Spinal cord (tissue), 9 donors: ENCODE measurements at regions not wholly inside any gene's neighbourhood (a gene's known extent, or its start where the extent isn't known, plus 50 kb on each side); places are given as distances from the start of the nearest gene placed in this dataset.
"Not testable (repeated sequence)": the region's sequence is repeated elsewhere in the genome, so short reads cannot be mapped to it uniquely, and the experiment has no call there.

ENCODE experiments used
- DNase-seq, 6 donors: peaks; one replicate each; pipeline versions ENCODE4 v3.0.0 to v3.0.0-alpha.2; 2013 to 2015; ENCODE audit warnings: low spot score in 6 of 6, low read depth in 4 of 6
- H3K27ac ChIP-seq: one replicate; pipeline ENCODE4 v1.5.1; 2013; ENCODE audit warnings: low read depth, low read length, control low read depth
- H3K27me3 ChIP-seq: one replicate; pipeline ENCODE4 v1.6.1; 2013; ENCODE audit warnings: low read length; ENCODE audit not compliant: control insufficient read depth, insufficient read depth
- H3K36me3 ChIP-seq: one replicate; pipeline ENCODE4 v1.6.1; 2013; ENCODE audit warnings: low read length; ENCODE audit not compliant: control insufficient read depth, insufficient read depth
- H3K4me1 ChIP-seq: one replicate; pipeline ENCODE4 v1.6.1; 2013; ENCODE audit warnings: low read length; ENCODE audit not compliant: control insufficient read depth, insufficient read depth
- H3K4me3 ChIP-seq: one replicate; pipeline ENCODE4 v1.5.1; 2013; ENCODE audit warnings: low read depth, low read length, control low read depth
- H3K9me3 ChIP-seq: one replicate; pipeline ENCODE4 v1.6.1; 2013; ENCODE audit warnings: low read length; ENCODE audit not compliant: control insufficient read depth, insufficient read depth
- WGBS: methylation state at CpG from one replicate; pipeline ENCODE4 v1.1.5; 2013; ENCODE audit warnings: missing lambda C conversion rate; ENCODE audit not compliant: insufficient coverage; 5-methylcytosine and 5-hydroxymethylcytosine counted together
- donor health status: healthy.

DNA sequence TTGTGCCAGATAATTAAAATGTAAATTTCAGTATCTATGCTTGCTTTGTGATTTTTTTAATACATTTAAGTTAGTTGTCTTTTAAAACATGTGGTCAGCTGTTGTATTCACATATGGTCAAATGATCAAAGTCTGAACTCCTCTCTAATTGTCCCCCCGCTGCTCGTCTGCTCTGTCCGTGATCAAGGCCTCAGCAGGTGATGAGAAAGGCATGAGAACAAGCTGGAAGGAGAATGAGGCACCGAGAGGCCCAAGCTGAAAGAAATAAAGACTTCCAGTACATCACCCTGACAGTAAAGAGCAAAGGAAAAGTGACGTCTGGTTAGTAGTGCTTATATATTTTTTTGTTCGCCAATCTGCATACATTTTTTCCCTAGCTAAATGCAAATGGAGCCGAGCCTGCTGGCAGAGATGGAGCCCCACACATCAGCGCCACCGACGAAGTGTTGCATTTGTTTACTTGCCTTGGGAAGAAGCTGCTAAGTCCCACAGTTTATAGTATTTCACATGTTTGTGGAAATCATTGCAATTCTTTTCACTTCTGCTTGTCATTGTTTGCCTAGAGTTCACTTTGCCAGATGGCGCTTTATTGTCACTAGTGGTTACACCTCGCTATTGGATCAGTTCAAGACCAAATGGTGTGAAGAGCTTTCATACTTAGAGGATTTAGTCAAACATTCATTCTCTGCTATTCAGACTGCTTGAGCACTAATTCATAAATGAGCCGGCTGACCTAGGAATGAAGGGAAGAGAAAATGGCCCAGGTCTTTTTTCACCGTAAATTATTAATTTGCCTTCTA is 181.5 kb downstream of the ZIC3 start:
- Histone ChIP-seq H3K4me1 (no peaks in the 10 kb centered on the region), H3K36me3 (no peaks in the 10 kb centered on the region), H3K4me3 (no peak overlapping the region), H3K9me3 (no peaks in the 10 kb centered on the region), H3K27me3 (no peaks in the 10 kb centered on the region), H3K27ac (no peak overlapping the region)
- no CpG with 5 or more reads among the region's 14 CpGs for WGBS
- DNase-seq: peak in 2 of 6 donors; percentile 47 to 65

DNA sequence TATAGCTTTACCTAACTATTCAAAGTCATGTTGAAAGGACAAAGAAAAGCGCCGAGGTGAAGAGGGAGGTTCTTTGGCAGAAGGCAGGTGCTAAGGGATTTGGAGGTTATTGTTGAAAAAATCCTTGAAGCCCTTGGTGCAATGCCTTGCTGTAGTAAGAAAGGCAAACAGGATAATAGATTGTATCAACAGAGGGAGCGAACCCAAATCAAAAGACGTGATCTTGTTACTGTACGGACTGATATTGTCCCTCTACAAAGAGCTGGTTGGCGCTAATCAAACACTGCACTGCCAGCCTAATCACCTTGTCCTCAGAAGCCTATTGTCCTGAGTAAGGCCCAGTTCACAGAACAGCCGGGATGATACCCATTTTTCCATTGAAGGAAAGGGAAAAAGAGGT is 182.9 kb downstream of the ZIC3 start:
- Histone ChIP-seq H3K27ac (no peak overlapping the region), H3K9me3 (no peaks in the 10 kb centered on the region)

DNA sequence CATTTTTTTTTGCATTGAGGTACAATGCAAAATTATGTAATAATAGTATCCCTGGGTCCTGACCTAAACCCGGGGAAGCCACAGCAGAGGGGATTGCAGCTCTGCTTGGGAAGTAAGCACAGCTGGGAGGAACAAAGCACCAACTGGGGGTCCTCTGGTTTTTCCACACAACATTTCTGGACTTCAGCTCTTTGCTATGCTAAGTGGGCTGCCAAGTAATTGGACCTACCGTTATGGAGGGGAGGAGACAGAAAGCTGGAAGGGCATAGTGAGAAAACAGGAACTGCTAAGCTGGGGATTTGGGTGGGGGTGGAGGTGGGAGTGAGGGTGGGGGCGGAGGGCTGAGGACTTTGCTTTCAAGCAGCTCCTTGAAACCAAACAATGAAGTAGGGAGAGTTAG is 183.3 kb downstream of the ZIC3 start:
- no peaks in the 10 kb centered on the region for H3K36me3 ChIP-seq
- DNase-seq: peak in 1 of 6 donors; percentile 17
- H3K4me1 ChIP-seq: no peaks in the 10 kb centered on the region
- H3K9me3 ChIP-seq: no peaks in the 10 kb centered on the region
- WGBS: no CpG with 5 or more reads among the region's 3 CpGs
- no peaks in the 10 kb centered on the region for H3K27me3 ChIP-seq
- H3K4me3 ChIP-seq: no peak overlapping the region
- H3K27ac ChIP-seq: no peak overlapping the region

More for the DNA sequence above, 182.9 kb downstream of the ZIC3 start:
- no peaks in the 10 kb centered on the region for H3K27me3 ChIP-seq
- 37% methylated on average over 5 of the region's 7 CpGs for WGBS
- H3K4me1 ChIP-seq: no peaks in the 10 kb centered on the region
- no peak for DNase-seq
- H3K4me3 ChIP-seq: no peak overlapping the region
- no peaks in the 10 kb centered on the region for H3K36me3 ChIP-seq

DNA sequence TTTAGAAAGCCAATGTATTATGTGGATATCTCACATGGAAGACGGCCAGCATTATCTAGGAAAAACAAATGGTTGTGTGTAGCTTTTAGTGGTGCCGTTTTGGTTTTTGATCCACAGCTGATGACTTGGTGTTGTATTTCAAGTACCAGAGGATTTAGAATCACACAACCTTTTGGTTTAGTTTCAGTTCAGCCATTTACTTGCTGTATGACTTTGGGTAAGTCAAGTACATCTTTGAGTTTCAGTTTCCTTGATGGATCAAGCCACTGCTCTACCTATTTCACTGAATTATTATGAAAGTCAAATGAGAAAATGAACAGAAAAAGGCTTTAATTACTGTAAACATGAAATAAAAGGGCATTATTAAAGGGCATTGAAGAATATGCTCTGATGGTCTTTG is 205.6 kb downstream of the ZIC3 start:
- Histone ChIP-seq H3K36me3 (no peaks in the 10 kb centered on the region), H3K9me3 (peaks cover 4% of the 10 kb centered on the region), H3K27ac (no peak overlapping the region), H3K4me3 (no peak overlapping the region), H3K27me3 (no peaks in the 10 kb centered on the region), H3K4me1 (no peaks in the 10 kb centered on the region)
- WGBS: 100% methylated on average over 1 of the region's 2 CpGs
- no peak for DNase-seq

DNA sequence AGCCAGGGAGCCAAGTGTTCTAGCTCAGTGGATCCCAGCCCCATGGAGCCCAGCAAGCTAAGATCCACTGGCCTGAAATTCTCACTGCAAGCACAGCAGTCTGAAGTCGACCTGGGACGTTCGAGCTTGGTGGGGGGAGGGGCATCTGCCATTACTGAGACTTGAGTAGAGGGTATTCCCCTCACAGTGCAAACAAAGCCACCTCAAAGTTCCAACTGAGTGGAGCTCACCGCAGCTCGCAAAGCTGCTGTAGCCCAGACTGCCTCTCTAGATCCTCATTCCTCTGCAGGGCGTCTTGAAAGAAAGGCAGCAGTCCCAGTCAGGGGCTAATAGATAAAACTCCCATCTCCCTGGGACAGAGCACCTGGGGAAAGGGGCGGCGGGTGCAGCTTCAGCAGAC is 226.3 kb downstream of the ZIC3 start:
- H3K4me1 ChIP-seq: no peaks in the 10 kb centered on the region
- WGBS: 68% methylated on average over 5 of the region's 8 CpGs
- H3K27ac ChIP-seq: no peak overlapping the region
- H3K9me3 ChIP-seq: no peaks in the 10 kb centered on the region
- H3K36me3 ChIP-seq: no peaks in the 10 kb centered on the region
- no peak overlapping the region for H3K4me3 ChIP-seq
- no peaks in the 10 kb centered on the region for H3K27me3 ChIP-seq
- DNase-seq: no peak

DNA sequence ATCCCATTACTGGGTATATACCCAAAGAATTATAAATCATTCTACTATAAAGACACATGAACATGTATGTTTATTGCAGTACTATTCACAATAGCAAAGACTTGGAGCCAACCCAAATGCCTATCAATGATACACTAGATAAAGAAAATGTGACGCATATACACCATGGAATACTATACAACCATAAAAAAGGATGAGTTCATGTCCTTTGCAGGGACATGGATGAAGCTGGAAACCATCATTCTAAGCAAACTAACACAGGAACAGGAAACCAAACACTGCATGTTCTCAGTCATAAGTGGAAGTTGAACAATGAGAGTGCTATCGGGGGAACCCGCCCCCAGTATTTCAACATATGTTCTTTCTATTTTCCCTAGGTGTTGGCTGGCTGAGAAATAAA is 232.0 kb downstream of the ZIC3 start:
- H3K4me1 ChIP-seq, H3K36me3 ChIP-seq, H3K27ac ChIP-seq, H3K9me3 ChIP-seq, H3K4me3 ChIP-seq, H3K27me3 ChIP-seq, DNase-seq: not testable (repeated sequence)
- WGBS: no CpG with 5 or more reads among the region's 3 CpGs

DNA sequence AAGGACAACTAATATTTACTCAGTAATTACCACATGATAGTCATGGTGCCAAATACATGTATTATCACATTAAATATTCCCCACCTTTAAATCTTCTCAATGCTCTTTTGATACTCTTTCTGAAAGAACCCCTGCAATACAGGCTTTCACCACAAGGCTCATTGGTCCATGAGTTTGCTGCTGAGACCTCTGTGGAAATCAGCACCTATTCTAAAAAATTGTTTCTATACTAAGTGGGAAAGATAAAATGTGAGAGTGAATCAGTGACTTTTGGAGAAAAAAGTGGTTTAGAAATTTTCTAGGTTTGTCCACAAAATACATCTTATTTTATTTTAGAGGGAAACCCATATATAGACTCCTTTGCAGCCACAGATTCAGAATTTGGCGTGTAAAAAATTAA is 257.3 kb downstream of the ZIC3 start:
- Histone ChIP-seq H3K27me3 (no peaks in the 10 kb centered on the region), H3K27ac (no peak overlapping the region), H3K9me3 (no peaks in the 10 kb centered on the region), H3K4me1 (no peaks in the 10 kb centered on the region), H3K36me3 (no peaks in the 10 kb centered on the region), H3K4me3 (no peak overlapping the region)
- DNase-seq: no peak
- WGBS: no CpG with 5 or more reads among the region's 1 CpG

DNA sequence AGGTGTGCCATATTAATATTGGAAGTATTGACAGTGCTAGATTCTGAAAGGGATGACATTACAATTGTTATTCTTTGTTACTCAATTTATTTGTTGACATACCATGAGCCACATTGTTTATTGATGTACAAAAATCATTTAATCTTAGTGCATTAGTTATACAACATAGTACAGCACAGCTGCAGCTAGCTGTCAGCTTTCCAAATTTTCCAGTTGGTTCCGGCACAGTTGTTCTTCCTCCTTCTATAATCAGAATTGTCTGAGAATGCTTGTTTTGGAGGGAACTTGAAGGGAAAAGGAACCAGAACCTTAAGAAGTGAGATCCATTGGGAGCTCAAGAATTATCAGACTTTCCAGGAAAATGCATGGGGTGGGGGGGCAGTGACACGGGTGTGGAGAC is 281.4 kb downstream of the ZIC3 start:
- Histone ChIP-seq H3K4me1 (no peaks in the 10 kb centered on the region), H3K27ac (no peak overlapping the region), H3K36me3 (no peaks in the 10 kb centered on the region), H3K4me3 (no peak overlapping the region), H3K27me3 (no peaks in the 10 kb centered on the region), H3K9me3 (no peaks in the 10 kb centered on the region)
- no CpG with 5 or more reads among the region's 2 CpGs for WGBS
- DNase-seq: peak in 2 of 6 donors; percentile 13 to 16

DNA sequence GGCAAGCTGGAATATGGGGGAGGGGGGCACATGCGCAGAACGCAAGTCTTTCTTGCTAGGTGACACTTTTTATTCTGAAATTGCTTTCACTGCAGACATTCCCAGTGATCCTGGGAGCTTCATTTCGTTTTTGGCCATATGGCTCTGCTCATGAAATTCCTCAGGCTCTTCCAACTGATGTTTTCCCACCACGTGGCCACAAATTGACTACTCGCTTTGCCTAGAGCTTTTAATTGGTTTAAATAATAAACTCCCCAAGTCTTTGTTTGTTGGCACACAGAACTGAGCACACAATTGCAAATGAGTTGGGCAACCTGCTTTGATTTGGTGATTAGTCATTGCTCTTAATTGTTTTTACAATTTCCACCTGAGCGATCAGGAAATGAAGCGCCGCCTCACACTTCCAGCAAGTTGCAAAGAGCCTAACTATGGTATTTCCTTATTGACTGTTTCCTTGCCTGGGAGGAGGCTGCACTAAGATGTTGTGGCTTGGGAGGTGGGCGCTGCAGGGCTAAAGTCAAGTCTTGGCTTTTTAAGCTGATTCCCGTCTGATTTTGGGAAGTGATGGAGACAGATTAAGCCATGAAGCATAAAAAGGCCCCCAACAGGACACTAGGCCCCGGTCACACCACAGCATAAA is 282.5 kb downstream of the ZIC3 start:
- no peak overlapping the region for H3K27ac ChIP-seq
- H3K36me3 ChIP-seq: no peaks in the 10 kb centered on the region
- DNase-seq: peak in 4 of 6 donors; percentile 6 to 91 (median 38)
- 13% methylated on average over 6 of the region's 11 CpGs for WGBS
- H3K9me3 ChIP-seq: no peaks in the 10 kb centered on the region
- no peaks in the 10 kb centered on the region for H3K27me3 ChIP-seq
- H3K4me1 ChIP-seq: no peaks in the 10 kb centered on the region
- no peak overlapping the region for H3K4me3 ChIP-seq

DNA sequence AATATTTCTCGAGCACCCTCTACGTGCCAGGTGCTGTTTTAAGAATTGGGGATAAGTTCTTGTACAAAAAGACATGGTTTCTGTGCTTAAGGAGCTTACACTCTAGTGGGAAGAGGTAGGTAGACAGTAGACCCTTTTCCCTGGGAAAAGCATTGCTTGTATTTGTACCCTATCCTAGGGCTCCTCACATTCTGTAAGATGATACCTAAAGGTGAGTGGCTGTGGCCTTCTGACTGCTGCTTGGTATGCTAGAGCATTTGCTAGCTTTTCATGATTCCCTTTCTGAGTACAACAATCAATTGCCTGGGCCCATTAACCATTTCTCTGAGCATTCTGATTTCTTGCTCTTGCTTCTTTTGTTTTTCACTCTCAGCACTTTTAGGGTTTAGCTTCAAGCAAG is 286.6 kb downstream of the ZIC3 start:
- Histone ChIP-seq H3K27me3 (no peaks in the 10 kb centered on the region), H3K9me3 (no peaks in the 10 kb centered on the region), H3K27ac (no peak overlapping the region), H3K4me3 (no peak overlapping the region), H3K36me3 (no peaks in the 10 kb centered on the region), H3K4me1 (no peaks in the 10 kb centered on the region)
- WGBS: no CpG with 5 or more reads among the region's 2 CpGs
- DNase-seq: no peak
